CD4-positive, alpha-beta T cell (primary cell): ENCODE measurements at regions not wholly inside any gene's neighbourhood (a gene's known extent, or its start where the extent isn't known, plus 50 kb on each side); places are given as distances from the start of the nearest gene placed in this dataset.

ENCODE experiments used
- ATAC-seq: fragments of 200-7000 bp; cut with Tn5 transposase; one replicate; pipeline ENCODE4 v1.10.0; 2022; ENCODE audit warnings: mild to moderate bottlenecking; ENCODE audit not compliant: poor library complexity
- CTCF ChIA-PET: fragments of 350-600 bp; sonication (Branson Sonifier 250); formaldehyde crosslinking; loops from one replicate; lab custom pipeline; 2021; ENCODE audit warnings: antibody characterized with exemption, inconsistent platforms; lab: Charles Lee
- POLR2A ChIA-PET: fragments of 350-600 bp; sonication (Branson Sonifier 250); formaldehyde crosslinking; loops from one replicate; lab custom pipeline; 2021; ENCODE audit warnings: antibody characterized with exemption, inconsistent platforms; lab: Charles Lee
- DNase-seq, 14 experiments: peaks; one replicate each; pipeline ENCODE4 v3.0.0-alpha.2; 2013 to 2020; ENCODE audit warnings: mixed read lengths in 2 of 14
- H3K27ac ChIP-seq, 2 donors: one replicate each; pipeline versions ENCODE4 v1.5.1 to v1.7.0; 2013; ENCODE audit warnings: low read length in 2 of 2, low read depth in 1 of 2, mild to moderate bottlenecking in 1 of 2
- H3K27me3 ChIP-seq, 2 experiments: 1 replicate in 1 of 2; 2 replicates in 1 of 2; pipeline versions ENCODE4 v1.6.1 to v1.7.0; 2013; ENCODE audit warnings: low read length in 2 of 2, control low read depth in 1 of 2, mild to moderate bottlenecking in 1 of 2, moderate library complexity in 1 of 2; ENCODE audit not compliant: insufficient read depth in 2 of 2, control insufficient read depth in 1 of 2
- H3K36me3 ChIP-seq: one replicate; pipeline ENCODE4 v1.6.1; 2013; ENCODE audit warnings: low read length, control low read depth; ENCODE audit not compliant: insufficient read depth
- H3K4me1 ChIP-seq: one replicate; pipeline ENCODE4 v1.6.1; 2013; ENCODE audit warnings: low read length, control low read depth; ENCODE audit not compliant: insufficient read depth
- H3K4me3 ChIP-seq: one replicate; pipeline ENCODE4 v1.5.1; 2013; ENCODE audit warnings: mild to moderate bottlenecking, low read length, moderate library complexity
- H3K9me3 ChIP-seq, 2 experiments: 1 replicate in 1 of 2; 2 replicates in 1 of 2; pipeline versions ENCODE4 v1.6.1 to v1.7.0; 2013; ENCODE audit warnings: low read length in 2 of 2, mild to moderate bottlenecking in 2 of 2, control low read depth in 1 of 2, moderate library complexity in 1 of 2; ENCODE audit not compliant: control insufficient read depth in 1 of 2, insufficient read depth in 1 of 2
- H3K27ac Mint-ChIP-seq: one replicate; pipeline ENCODE4 v1.8.0; 2020; ENCODE audit warnings: mixed read lengths
- H3K27me3 Mint-ChIP-seq: one replicate; pipeline ENCODE4 v1.8.0; 2021; ENCODE audit warnings: mixed read lengths
- H3K36me3 Mint-ChIP-seq: one replicate; pipeline ENCODE4 v1.8.0; 2021; ENCODE audit warnings: low read depth, mixed read lengths
- H3K4me1 Mint-ChIP-seq: one replicate; pipeline ENCODE4 v1.8.0; 2021; ENCODE audit warnings: low read depth, mixed read lengths
- H3K4me3 Mint-ChIP-seq: one replicate; pipeline ENCODE4 v1.8.0; 2020; ENCODE audit warnings: mild to moderate bottlenecking, mixed read lengths
- H3K9me3 Mint-ChIP-seq: one replicate; pipeline ENCODE4 v1.8.0; 2020; ENCODE audit warnings: mixed read lengths
- intact Hi-C, 2 experiments: fragments of 100-400 bp; cut with DNase I in 1 of 2; cut with micrococcal nuclease in 1 of 2; formaldehyde crosslinking; loops; one replicate each; pipeline versions ENCODE4 v1.15.1 to v1.9.0; 2023 to 2025; cut with DNase I, micrococcal nuclease
- TF ChIP-seq, protein P1 (sequence below): fragments of 200-600 bp; IDR thresholded peaks from one replicate; pipeline ENCODE4 v1.8.0; 2022; ENCODE audit warnings: antibody characterized with exemption, mild to moderate bottlenecking

DNA sequence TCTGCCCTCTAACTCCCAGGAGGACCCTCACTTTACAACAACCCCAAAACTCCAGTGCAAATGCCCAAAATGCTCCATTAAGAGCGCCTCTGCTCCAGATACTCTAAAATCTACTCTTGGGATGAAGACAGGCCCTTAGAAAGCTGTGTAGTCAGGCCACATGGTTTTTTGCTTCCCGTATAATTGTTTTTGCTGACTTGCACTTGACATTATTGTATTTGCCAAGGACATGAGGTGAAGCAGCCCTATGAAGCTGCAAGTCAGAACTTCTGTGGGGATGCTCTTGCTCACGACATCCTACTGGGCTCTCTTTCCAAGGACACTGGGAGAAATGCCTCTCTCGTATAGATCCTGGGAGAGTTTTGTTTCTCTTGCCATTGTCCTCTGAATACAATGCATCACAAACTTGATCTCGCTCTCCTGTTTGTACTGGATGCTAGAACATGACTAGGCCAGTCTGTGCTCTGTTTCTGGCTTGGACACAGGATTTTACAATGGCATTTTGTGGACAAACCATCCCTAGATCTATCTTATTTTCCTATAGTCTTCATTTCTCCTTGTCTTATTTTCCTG lies 177.2 kb upstream of the DTNBP1 start:
- no peak for DNase-seq
- no peak overlapping the region for H3K27ac Mint-ChIP-seq

DNA sequence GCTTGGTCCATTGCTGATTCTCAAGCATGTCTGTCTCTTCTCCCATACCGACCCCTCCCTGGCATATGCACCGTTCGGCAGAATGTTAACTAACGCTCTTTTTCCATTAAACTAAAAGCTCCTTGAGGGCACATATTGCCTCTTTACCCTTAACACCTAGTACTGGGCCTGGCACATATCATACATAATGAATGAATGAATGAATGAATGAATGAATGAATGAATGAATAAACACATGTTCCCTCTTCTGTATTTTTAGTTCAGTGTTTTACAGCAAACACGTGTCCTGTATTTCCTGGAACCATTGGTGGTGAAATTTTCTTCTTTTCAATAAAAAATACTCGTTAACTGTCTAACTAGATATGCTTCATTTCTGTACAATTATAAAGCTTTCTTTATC lies 174.4 kb upstream of the DTNBP1 start:
- H3K27me3 ChIP-seq = peaks cover 0 to 3% of the 10 kb centered on the region in 2 experiments
- Mint-ChIP-seq H3K36me3 (no peaks in the 10 kb centered on the region), H3K9me3 (no peaks in the 10 kb centered on the region), H3K27me3 (no peaks in the 10 kb centered on the region), H3K4me1 (no peaks in the 10 kb centered on the region), H3K27ac (no peak overlapping the region), H3K4me3 (no peak overlapping the region)
- no peak for DNase-seq
- no peak for ATAC-seq
- CTCF ChIA-PET = no interaction called here
- POLR2A ChIA-PET = no interaction called here
- H3K36me3 ChIP-seq = no peaks in the 10 kb centered on the region
- H3K4me1 ChIP-seq = no peaks in the 10 kb centered on the region
- TF ChIP-seq, protein P1, sequence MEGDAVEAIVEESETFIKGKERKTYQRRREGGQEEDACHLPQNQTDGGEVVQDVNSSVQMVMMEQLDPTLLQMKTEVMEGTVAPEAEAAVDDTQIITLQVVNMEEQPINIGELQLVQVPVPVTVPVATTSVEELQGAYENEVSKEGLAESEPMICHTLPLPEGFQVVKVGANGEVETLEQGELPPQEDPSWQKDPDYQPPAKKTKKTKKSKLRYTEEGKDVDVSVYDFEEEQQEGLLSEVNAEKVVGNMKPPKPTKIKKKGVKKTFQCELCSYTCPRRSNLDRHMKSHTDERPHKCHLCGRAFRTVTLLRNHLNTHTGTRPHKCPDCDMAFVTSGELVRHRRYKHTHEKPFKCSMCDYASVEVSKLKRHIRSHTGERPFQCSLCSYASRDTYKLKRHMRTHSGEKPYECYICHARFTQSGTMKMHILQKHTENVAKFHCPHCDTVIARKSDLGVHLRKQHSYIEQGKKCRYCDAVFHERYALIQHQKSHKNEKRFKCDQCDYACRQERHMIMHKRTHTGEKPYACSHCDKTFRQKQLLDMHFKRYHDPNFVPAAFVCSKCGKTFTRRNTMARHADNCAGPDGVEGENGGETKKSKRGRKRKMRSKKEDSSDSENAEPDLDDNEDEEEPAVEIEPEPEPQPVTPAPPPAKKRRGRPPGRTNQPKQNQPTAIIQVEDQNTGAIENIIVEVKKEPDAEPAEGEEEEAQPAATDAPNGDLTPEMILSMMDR = no peak
- H3K27ac ChIP-seq = no peak overlapping the region
- H3K4me3 ChIP-seq = no peak overlapping the region
- H3K9me3 ChIP-seq = no peaks in the 10 kb centered on the region
- intact Hi-C loops = no loop called here

More for the DNA sequence above, 177.2 kb upstream of the DTNBP1 start:
- ATAC-seq = no peak
- H3K4me1 ChIP-seq = no peaks in the 10 kb centered on the region
- CTCF ChIA-PET = no interaction called here
- no peak overlapping the region for H3K4me3 ChIP-seq
- Mint-ChIP-seq H3K4me3 (no peak overlapping the region), H3K36me3 (no peaks in the 10 kb centered on the region), H3K27me3 (no peaks in the 10 kb centered on the region), H3K4me1 (no peaks in the 10 kb centered on the region), H3K9me3 (no peaks in the 10 kb centered on the region)
- no peak overlapping the region for H3K27ac ChIP-seq
- POLR2A ChIA-PET = no interaction called here
- peaks cover 0 to 3% of the 10 kb centered on the region in 2 experiments for H3K27me3 ChIP-seq
- H3K9me3 ChIP-seq = no peaks in the 10 kb centered on the region
- H3K36me3 ChIP-seq = no peaks in the 10 kb centered on the region
- TF ChIP-seq, protein P1 = no peak
- intact Hi-C loops = no loop called here

DNA sequence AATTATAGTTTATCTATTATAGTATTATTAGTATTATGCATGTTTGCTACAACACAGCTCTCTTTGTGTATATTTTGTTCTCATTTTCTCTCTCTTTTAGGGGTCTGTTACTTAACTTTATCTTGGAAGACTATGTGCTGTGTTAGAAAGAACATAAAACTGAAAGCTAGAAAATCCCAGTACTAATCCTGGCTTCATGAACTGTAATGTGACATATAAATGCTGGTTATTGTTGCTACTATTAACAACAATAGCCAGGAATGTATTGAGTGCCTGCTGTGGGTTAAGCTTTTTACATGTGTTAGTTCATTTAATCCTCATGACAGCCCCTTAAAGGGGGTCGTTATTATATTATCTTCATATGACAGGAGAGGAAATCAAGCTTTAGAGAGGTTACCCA lies 170.0 kb upstream of the DTNBP1 start:
- no peak overlapping the region for H3K27ac ChIP-seq
- CTCF ChIA-PET = no interaction called here
- Mint-ChIP-seq H3K36me3 (no peaks in the 10 kb centered on the region), H3K4me1 (no peaks in the 10 kb centered on the region), H3K9me3 (no peaks in the 10 kb centered on the region), H3K27me3 (no peaks in the 10 kb centered on the region), H3K27ac (no peak overlapping the region), H3K4me3 (no peak overlapping the region)
- POLR2A ChIA-PET = no interaction called here
- no peaks in the 10 kb centered on the region for H3K4me1 ChIP-seq
- H3K27me3 ChIP-seq = peaks cover 0 to 3% of the 10 kb centered on the region in 2 experiments
- TF ChIP-seq, protein P1 = no peak
- intact Hi-C loops = no loop called here
- no peaks in the 10 kb centered on the region for H3K9me3 ChIP-seq
- no peak for ATAC-seq
- DNase-seq = no peak
- no peaks in the 10 kb centered on the region for H3K36me3 ChIP-seq
- H3K4me3 ChIP-seq = no peak overlapping the region
